GM23338 (cell line): ENCODE measurements at regions not wholly inside any gene's neighbourhood (a gene's known extent, or its start where the extent isn't known, plus 50 kb on each side); places are given as distances from the start of the nearest gene placed in this dataset.

Source experiments
- ATAC-seq: fragments of 200-7000 bp; cut with Tn5 transposase; 3 replicates; pipeline ENCODE4 v1.9.1; 2020
- DNase-seq: peaks from one replicate; pipeline ENCODE4 v3.0.0-alpha.2; 2015; ENCODE audit warnings: low spot score
- H2AFZ ChIP-seq: fragments of 200-600 bp; sonication (generic); 2 replicates; pipeline ENCODE4 v1.8.0; 2016; ENCODE audit warnings: antibody characterized with exemption, mild to moderate bottlenecking, moderate library complexity
- H3F3A ChIP-seq: fragments of 200-600 bp; sonication (generic); replicated peaks from 2 replicates; pipeline ENCODE4 v1.8.0; 2017; ENCODE audit warnings: antibody characterized with exemption, mixed run types, low read depth
- H3K27ac ChIP-seq: fragments of 200-600 bp; sonication (generic); 2 replicates; pipeline ENCODE4 v1.6.1; 2016; ENCODE audit warnings: low read depth
- H3K27me3 ChIP-seq: fragments of 200-600 bp; sonication (generic); 2 replicates; pipeline ENCODE4 v1.8.0; 2016; ENCODE audit warnings: mild to moderate bottlenecking, mixed run types, moderate library complexity; ENCODE audit not compliant: insufficient read depth
- H3K36me3 ChIP-seq: fragments of 200-600 bp; sonication (generic); 2 replicates; pipeline ENCODE4 v1.8.0; 2016; ENCODE audit warnings: mild to moderate bottlenecking; ENCODE audit not compliant: insufficient read depth
- H3K4me1 ChIP-seq: fragments of 200-600 bp; sonication (generic); 2 replicates; pipeline ENCODE4 v1.8.0; 2016; ENCODE audit warnings: mild to moderate bottlenecking, moderate library complexity; ENCODE audit not compliant: insufficient read depth
- H3K4me2 ChIP-seq: fragments of 200-600 bp; sonication (generic); 2 replicates; pipeline ENCODE4 v1.7.1; 2017; ENCODE audit warnings: mixed run types
- H3K4me3 ChIP-seq: fragments of 200-600 bp; sonication (generic); 2 replicates; pipeline ENCODE4 v1.6.1; 2016; ENCODE audit warnings: mixed run types
- H3K79me2 ChIP-seq: fragments of 200-600 bp; sonication (generic); replicated peaks from 2 replicates; pipeline ENCODE4 v1.8.0; 2017; ENCODE audit warnings: mild to moderate bottlenecking; ENCODE audit not compliant: insufficient read depth
- H3K9me2 ChIP-seq: fragments of 200-600 bp; sonication (generic); 2 replicates; pipeline ENCODE4 v1.8.0; 2017; ENCODE audit not compliant: insufficient read depth
- H4K20me1 ChIP-seq: fragments of 200-600 bp; sonication (generic); replicated peaks from 2 replicates; pipeline ENCODE4 v1.8.0; 2017; ENCODE audit warnings: mild to moderate bottlenecking; ENCODE audit not compliant: insufficient read depth
- H3K27ac Mint-ChIP-seq: 2 replicates; pipeline ENCODE4 v1.8.0; 2020; ENCODE audit warnings: inconsistent platforms, mild to moderate bottlenecking, moderate library complexity, mixed read lengths
- H3K27me3 Mint-ChIP-seq: 3 replicates; pipeline ENCODE4 v1.8.0; 2022; ENCODE audit warnings: low read depth, mild to moderate bottlenecking, moderate library complexity, mixed read lengths, inconsistent platforms; ENCODE audit not compliant: insufficient read depth, poor library complexity
- H3K36me3 Mint-ChIP-seq: 3 replicates; pipeline ENCODE4 v1.8.0; 2021; ENCODE audit warnings: low read depth, mild to moderate bottlenecking, inconsistent platforms, moderate library complexity, mixed read lengths
- H3K4me1 Mint-ChIP-seq: 3 replicates; pipeline ENCODE4 v1.8.0; 2020; ENCODE audit warnings: mild to moderate bottlenecking, inconsistent platforms, mixed read lengths
- H3K4me3 Mint-ChIP-seq: 3 replicates; pipeline ENCODE4 v1.8.0; 2021; ENCODE audit warnings: moderate library complexity, mild to moderate bottlenecking, inconsistent platforms, mixed read lengths
- H3K9me3 Mint-ChIP-seq: 3 replicates; pipeline ENCODE4 v1.8.0; 2020; ENCODE audit warnings: moderate library complexity, mild to moderate bottlenecking, inconsistent platforms, mixed read lengths
- CREB1 ChIP-seq: fragments of 250-450 bp; sonication (Bioruptor Pico); IDR thresholded peaks from 2 replicates; pipeline ENCODE4 v1.5.0; 2020; ENCODE audit warnings: low read depth, mild to moderate bottlenecking, moderate library complexity
- CTCF ChIP-seq, 2 experiments: fragments of 200-600 bp in 1 of 2; sonication (generic) in 1 of 2; conservative IDR thresholded peaks; 2 replicates each; pipeline versions ENCODE4 v1.5.1 to v1.6.1; 2016 to 2017; ENCODE audit warnings: antibody characterized with exemption in 2 of 2, low read depth in 2 of 2, mild to moderate bottlenecking in 2 of 2, moderate library complexity in 1 of 2
- ETS1 ChIP-seq: IDR thresholded peaks from 2 replicates; pipeline ENCODE4 v1.6.1; 2016; ENCODE audit warnings: antibody characterized with exemption
- EZH2 ChIP-seq: fragments of 200-600 bp; sonication (generic); IDR thresholded peaks from one replicate; pipeline ENCODE4 v1.8.0; 2017; ENCODE audit warnings: antibody characterized with exemption, mild to moderate bottlenecking, low read depth; ENCODE audit not compliant: unreplicated experiment
- EZH2phosphoT487 ChIP-seq: fragments of 200-600 bp; sonication (generic); IDR thresholded peaks from one replicate; pipeline ENCODE4 v1.8.1; 2018; ENCODE audit warnings: antibody characterized with exemption; ENCODE audit not compliant: unreplicated experiment
- JUNB ChIP-seq: IDR thresholded peaks from one replicate; pipeline ENCODE4 v1.6.1; 2016; ENCODE audit warnings: antibody characterized with exemption; ENCODE audit not compliant: unreplicated experiment
- NANOG ChIP-seq: IDR thresholded peaks from 2 replicates; pipeline ENCODE4 v1.6.1; 2016; ENCODE audit warnings: antibody characterized with exemption, borderline replicate concordance
- POLR2AphosphoS5 ChIP-seq: IDR thresholded peaks from 2 replicates; pipeline ENCODE4 v1.6.1; 2016; ENCODE audit warnings: antibody characterized with exemption, low read depth
- REST ChIP-seq: IDR thresholded peaks from one replicate; pipeline ENCODE4 v1.6.1; 2018; ENCODE audit warnings: antibody characterized with exemption; ENCODE audit not compliant: unreplicated experiment
- STAT1 ChIP-seq: IDR thresholded peaks from one replicate; pipeline ENCODE4 v1.6.1; 2016; ENCODE audit warnings: antibody characterized with exemption; ENCODE audit not compliant: unreplicated experiment
- ZNF114 ChIP-seq: fragments of 250-450 bp; sonication (Bioruptor Pico); IDR thresholded peaks from 2 replicates; pipeline ENCODE4 v1.5.0; 2020; ENCODE audit warnings: mild to moderate bottlenecking, moderate library complexity
- ZNF331 ChIP-seq: fragments of 250-450 bp; sonication (Bioruptor Pico); IDR thresholded peaks from 2 replicates; pipeline ENCODE4 v1.5.0; 2020; ENCODE audit warnings: low read depth, mild to moderate bottlenecking, moderate library complexity
- ZNF462 ChIP-seq: fragments of 250-450 bp; sonication (Bioruptor Pico); IDR thresholded peaks from 2 replicates; pipeline ENCODE4 v1.5.0; 2020; ENCODE audit warnings: mild to moderate bottlenecking, moderate library complexity

GRCh38 chr10:61836888-61837754, 64.4 kb upstream of the ARID5B start:
- H3K4me3 Mint-ChIP-seq = no peak overlapping the region
- ATAC-seq = no peak
- Histone ChIP-seq H4K20me1 (no peaks in the 10 kb centered on the region), H3K27ac (no peak overlapping the region), H3K4me1 (peaks cover 6% of the 10 kb centered on the region; the same call in 1 of the 2 replicates), H3K36me3 (no peaks in the 10 kb centered on the region), H2AFZ (no peak overlapping the region), H3K4me2 (no peak overlapping the region), H3K9me2 (no peaks in the 10 kb centered on the region), H3K4me3 (no peak overlapping the region), H3K79me2 (no peaks in the 10 kb centered on the region), H3F3A (no peaks in the 10 kb centered on the region), H3K27me3 (no peaks in the 10 kb centered on the region)
- DNase-seq = no peak
- H3K9me3 Mint-ChIP-seq = no peaks in the 10 kb centered on the region
- peaks cover 6% of the 10 kb centered on the region for H3K27me3 Mint-ChIP-seq
- peaks cover 19% of the 10 kb centered on the region for H3K4me1 Mint-ChIP-seq
- no peaks in the 10 kb centered on the region for H3K36me3 Mint-ChIP-seq
- H3K27ac Mint-ChIP-seq = no peak overlapping the region
- TF ChIP-seq ZNF331 = no peak
- TF ChIP-seq JUNB = no peak
- TF ChIP-seq CREB1 = no peak
- TF ChIP-seq STAT1 = no peak
- no peak for TF ChIP-seq ZNF462 (CRISPR knock-in tag)
- TF ChIP-seq CTCF (conservative IDR thresholded peaks at IDR 0.05; ENCODE audit: low read depth in 2 of 2) = no peak
- TF ChIP-seq NANOG = no peak
- TF ChIP-seq POLR2AphosphoS5 = no peak
- no peak for TF ChIP-seq EZH2phosphoT487
- no peak for TF ChIP-seq REST
- no peak for TF ChIP-seq EZH2
- no peak for TF ChIP-seq ZNF114 (CRISPR knock-in tag)
- no peak for TF ChIP-seq ETS1
